NCI-H2029 (cell line): ENCODE measurements at regions not wholly inside any gene's neighbourhood (a gene's known extent, or its start where the extent isn't known, plus 50 kb on each side); places are given as distances from the start of the nearest gene placed in this dataset.
"Not testable (repeated sequence)": the region's sequence is repeated elsewhere in the genome, so short reads cannot be mapped to it uniquely, and the experiment has no call there.

Experiments used
- DNase-seq: peaks from one replicate; lab custom pipeline; 2025; lab: John Stamatoyannopoulos, UW

- DNase-seq = no peak
These were observed 292.7 kb upstream of the G2E3 start for GRCh38 chr14:30266290-30266689.

GRCh38 chr14:30267141-30267540, 291.8 kb upstream of the G2E3 start:
- DNase-seq = no peak

GRCh38 chr14:30270200-30271161, 288.5 kb upstream of the G2E3 start:
- DNase-seq = peak; percentile 77

- no peak for DNase-seq
These were observed 287.1 kb upstream of the G2E3 start for GRCh38 chr14:30271811-30272323.

GRCh38 chr14:30272848-30273832, 285.8 kb upstream of the G2E3 start:
- DNase-seq = no peak

- DNase-seq = no peak
These were observed 283.4 kb upstream of the G2E3 start for GRCh38 chr14:30275604-30276003.

GRCh38 chr14:30277268-30277667, 281.7 kb upstream of the G2E3 start:
- DNase-seq = no peak

GRCh38 chr14:30278856-30279255, 280.1 kb upstream of the G2E3 start:
- not testable (repeated sequence) for DNase-seq

- no peak for DNase-seq
These were observed 275.0 kb upstream of the G2E3 start for GRCh38 chr14:30283822-30284446.

GRCh38 chr14:30284808-30285207, 274.1 kb upstream of the G2E3 start:
- no peak for DNase-seq

- DNase-seq = no peak
These were observed 271.1 kb upstream of the G2E3 start for GRCh38 chr14:30287579-30288445.

GRCh38 chr14:30290001-30290400, 269.0 kb upstream of the G2E3 start:
- DNase-seq = peak; percentile 39

- no peak for DNase-seq
These were observed 267.7 kb upstream of the G2E3 start for GRCh38 chr14:30291216-30291615.

GRCh38 chr14:30292541-30292940, 266.4 kb upstream of the G2E3 start:
- no peak for DNase-seq

GRCh38 chr14:30295980-30296379, 263.0 kb upstream of the G2E3 start:
- DNase-seq = no peak

- DNase-seq = no peak
These were observed 262.0 kb upstream of the G2E3 start for GRCh38 chr14:30296931-30297405.

- DNase-seq = no peak
These were observed 260.8 kb upstream of the G2E3 start for GRCh38 chr14:30297876-30298795.

- no peak for DNase-seq
These were observed 259.0 kb upstream of the G2E3 start for GRCh38 chr14:30299915-30300314.

- no peak for DNase-seq
These were observed 255.6 kb upstream of the G2E3 start for GRCh38 chr14:30303350-30303749.

- no peak for DNase-seq
These were observed 253.6 kb upstream of the G2E3 start for GRCh38 chr14:30305346-30305745.
